Fibroblast of upper back skin (primary cell): ENCODE measurements at regions not wholly inside any gene's neighbourhood (a gene's known extent, or its start where the extent isn't known, plus 50 kb on each side); places are given as distances from the start of the nearest gene placed in this dataset.

Source experiments
- DNase-seq: peaks from one replicate; pipeline ENCODE4 v3.0.0-alpha.2; 2013

DNA sequence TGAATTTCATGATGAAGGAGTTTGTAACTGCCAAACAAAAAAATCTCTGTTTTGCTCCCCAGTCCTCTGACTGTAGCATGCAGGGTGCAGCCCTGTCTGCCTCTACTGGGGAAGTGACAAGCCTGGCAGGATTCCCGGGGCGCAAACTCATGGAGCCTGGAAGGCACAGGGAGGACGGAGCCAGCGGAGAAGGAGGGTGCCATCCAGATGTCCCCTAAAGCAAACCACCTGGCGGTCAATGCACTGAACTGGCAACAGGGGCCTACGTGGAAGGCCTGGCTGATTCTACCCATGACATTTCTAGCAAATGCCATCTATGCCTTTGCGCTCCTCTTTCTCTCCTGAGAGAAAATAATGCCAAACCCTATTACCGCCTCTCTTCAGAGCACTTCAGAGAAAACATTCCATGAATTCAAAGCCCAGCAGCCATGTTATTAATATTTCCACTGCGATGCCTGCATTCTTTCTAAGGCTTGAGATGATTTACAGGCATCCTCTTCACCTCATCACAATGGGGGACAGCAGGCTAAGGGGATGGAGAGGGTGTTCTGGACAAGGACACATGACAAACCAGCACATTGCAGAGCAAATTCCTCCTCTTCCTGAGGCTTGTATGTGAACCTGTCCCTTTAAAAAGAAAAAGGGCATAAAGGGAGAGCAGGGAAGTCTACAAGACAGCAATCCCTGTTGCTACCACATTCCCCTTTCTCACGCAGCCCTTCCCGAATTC is 329.3 kb upstream of the NOCT start:
- DNase-seq, result peak; percentile 24

DNA sequence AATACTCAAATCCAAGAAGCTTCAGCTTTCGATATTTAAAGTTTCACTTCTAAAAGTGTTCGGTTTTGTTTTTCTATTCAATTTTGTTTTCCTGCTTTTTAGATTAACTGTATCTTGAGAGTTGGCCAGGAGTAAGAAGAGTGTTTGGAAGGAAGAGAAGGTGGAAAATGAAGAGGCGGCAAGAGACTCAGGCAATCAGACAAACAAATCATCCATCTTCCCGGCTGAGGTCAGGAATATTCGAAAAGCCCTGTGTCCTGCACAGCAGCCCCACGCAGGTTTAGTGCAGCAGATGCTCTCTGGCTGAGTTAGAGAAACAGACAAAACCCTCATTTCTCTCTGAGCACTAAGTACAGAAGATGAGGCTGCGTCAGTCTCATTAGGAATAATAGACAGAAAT is 330.3 kb upstream of the NOCT start:
- DNase-seq, result no peak

DNA sequence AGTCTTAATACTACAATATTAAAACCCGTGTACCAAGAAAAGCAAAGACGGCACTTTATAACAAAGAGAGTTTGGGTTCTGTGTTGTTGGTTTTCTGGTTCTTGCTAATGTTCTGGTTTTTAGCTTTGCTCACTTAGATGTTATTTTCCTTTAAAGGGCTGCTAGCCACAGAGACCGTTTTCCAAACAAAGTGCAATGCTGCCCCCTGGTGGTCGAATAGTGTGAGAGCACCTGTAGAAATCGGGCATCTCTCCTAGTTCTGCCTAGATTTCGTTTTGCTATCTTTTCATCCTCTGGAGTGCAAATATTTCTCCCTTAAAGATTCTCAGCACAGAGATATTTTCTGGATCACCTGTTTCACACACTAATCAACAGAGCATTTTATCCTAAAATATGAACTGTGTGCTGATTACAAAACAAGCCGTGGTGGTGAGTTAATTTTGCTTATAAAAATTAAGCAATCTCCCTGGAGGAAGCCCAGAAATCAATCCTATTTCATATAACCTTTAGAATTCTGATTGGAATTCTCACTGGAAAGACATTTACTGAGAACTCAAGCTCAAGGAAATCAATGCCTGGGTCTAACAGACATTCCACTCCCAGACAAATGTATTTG is 334.5 kb upstream of the NOCT start:
- DNase-seq, result peak; percentile 78

DNA sequence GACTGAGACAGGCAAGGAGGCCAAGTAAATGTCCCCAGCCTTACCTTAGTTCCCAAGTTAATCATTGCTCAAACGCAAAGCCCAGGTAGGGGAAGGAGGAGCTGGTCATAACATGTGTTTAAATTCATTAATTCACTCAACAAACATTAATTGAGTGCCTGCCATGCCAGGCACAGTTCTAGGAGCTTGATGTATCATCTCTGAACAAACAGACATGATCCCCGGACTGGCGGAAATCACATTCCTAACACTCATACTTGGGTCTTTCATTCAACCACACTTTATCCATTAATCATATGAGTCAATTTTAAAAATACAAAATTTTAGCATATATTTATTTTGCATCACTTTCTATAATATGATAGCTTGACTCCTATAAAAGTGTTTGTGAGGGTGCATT is 335.3 kb upstream of the NOCT start:
- DNase-seq, result peak; percentile 27

DNA sequence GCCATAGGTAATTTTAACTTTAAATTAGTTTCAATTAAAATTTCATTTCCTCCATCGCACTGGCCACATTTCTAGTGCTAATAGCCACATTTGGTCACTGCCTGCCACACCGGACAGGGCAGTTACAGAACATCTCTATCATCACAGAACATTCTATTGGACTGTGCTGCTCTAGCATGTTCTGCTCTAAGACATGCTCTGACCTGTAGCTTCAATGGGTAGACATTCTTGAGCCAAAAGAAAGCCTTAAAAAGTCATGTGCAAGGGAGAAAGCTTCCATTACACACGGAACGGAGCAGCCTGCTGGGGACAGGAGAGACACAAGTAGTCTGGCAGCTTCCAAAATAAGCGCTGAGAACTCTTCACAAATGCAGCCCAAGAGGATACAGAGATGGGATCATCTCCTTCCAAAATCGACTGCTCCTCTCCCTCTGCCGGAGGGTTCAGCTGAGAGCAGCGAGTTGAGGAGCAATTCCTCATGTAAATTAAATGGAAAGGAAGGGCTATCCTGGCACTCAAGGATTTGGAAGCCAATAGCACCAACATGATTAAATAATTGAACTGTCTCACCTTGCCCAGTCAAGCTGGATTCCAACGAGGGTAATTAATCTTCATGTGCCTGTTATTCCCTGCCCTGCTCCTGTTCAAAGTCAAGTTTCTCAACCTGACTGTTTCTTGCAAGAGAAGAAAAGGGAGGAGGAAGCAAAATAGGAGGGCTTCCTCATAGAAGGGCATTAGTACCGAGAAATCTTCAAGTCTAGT is 336.4 kb upstream of the NOCT start:
- no peak for DNase-seq

DNA sequence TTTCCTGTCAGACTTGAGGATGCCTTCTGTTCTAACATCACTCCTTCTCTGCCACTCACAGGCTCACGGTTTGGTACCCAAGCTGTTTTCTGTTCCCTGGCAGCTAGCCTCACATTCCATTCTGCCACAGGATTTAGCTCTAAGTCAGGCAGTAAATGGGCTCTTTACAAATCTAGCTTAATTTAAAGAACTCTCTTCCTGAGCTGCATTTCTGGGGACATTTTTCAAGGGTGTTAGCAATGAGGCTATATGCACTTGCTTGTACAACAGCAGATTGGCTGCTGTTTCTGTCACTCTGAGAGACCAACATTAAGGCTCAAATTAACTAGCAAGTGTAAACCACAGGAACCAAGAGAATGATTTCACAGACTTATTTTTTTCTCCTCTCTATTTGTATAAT is 337.8 kb upstream of the NOCT start:
- DNase-seq, result no peak

DNA sequence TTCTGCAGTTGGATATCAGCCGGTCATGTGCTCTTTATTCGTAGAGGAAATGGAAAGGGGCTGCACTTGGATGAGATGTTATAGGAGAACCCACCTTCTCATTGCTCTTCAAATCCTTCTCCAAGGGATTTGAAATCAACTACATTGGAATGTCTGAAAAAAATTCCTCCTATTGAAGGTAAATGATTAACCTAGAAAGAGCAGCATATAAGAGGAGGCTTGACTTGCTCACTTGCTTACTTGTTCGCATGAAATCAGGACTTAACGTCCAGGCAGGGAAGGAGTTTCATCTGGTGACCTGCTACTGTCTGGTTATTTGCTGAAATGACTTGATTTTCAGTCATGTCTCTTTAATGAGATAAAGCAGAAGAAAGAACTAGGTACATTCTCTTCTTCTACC is 338.4 kb upstream of the NOCT start:
- no peak for DNase-seq

DNA sequence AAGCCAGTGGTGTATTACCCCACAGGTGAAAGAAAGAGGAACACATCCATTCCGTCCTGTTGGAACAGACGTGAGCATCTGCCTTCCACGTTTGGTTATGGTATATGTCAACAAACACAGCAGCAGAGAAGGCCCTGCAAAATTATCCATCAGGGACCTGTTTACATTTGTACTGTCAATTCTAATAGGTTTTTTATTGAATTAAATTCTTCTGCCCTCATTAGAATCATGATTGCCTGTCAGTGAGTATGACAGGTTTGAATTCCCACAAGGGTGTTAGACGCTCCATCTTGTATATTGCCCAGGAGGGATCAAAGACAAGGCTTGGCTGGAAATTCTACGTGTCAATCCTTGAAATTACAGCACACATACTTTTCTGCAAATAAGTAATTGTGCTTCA is 339.9 kb upstream of the NOCT start:
- no peak for DNase-seq

DNA sequence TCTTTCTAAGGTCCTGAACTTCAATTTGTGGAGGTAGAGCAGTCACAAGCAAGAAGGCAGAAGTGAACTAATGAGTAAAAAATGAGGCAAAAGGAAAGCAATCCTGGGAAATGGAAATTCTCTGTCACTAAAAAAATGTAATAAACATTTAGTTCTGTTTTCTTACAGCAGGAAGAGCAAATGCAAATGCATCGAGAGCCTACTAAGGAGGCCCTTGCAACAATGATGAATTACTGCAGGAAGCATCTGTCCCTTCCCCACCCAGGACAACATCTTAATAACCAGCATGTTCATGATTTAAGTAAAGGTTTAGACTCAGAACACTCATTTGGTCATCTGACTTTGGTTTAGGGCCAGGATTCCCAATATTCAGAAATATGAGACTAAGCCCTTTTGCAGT is 341.4 kb upstream of the NOCT start:
- no peak for DNase-seq

DNA sequence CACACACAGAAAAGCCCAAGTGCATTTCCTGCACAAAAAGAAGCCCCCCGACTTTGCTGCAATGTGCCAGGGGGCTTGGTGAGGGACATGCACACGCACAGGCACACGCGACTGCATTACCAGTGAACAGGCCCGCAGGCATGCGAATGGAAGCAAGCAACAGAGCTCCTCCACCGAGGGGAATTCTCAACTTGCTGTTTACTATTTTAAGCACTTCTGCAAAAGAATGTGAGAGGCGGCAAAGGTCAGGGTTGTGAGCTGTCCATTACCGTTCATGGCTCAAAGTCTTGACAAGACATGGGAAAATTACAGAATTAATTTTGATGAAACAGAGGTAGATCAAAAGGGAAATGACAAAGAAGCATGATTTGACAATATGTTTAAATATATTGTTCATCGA is 342.5 kb upstream of the NOCT start:
- DNase-seq, result no peak

DNA sequence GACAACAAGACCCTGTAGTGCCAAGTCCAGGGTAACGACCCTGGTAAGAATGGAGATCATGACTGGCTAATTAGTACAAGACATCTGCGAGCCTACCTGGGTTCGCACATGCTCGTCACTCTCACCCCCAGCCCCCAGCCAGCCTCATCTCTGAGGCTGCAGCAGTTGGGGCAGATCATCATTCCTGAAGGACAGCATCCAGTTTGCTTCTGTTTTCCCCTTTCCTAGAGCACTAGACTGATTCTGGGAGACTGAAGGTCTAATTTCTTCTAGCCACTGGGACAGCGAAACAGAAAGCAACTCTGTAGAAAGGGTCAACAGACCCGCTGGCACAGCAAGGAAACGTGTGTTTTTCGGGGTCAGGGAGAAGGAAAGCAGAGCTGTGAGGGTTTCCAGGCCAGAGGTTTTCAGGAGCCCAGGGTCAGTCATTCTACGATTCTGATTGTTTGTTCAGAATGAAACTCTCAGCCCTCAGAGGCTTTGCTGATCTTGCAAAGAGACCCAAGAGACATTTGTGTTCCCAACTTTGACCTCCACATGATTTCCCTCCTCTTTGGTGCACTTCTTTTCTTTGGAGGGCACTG is 343.1 kb upstream of the NOCT start:
- DNase-seq, result no peak

DNA sequence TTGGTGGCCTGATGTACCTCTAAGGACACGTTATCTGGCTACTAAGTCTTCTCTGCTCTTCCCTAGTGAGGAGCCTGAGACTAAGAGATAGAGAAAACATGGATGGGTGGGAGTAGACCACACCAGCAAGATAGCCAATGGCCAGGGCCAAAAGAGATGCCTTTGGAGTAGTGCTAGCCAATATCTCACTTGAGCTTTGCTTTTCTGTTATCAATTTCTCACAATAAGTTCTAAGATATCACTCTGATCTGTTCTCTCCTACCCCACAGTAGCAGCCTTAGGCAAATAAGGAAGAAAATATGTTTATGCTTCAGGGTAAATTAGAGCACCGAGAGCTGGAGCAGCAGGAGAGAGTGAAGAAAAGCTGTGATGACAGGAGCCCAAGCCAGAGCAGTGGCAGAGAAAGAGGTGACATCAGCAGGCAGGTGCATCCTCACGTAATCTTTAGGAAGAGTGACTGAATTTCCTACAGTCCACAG is 343.9 kb upstream of the NOCT start:
- DNase-seq, result no peak

DNA sequence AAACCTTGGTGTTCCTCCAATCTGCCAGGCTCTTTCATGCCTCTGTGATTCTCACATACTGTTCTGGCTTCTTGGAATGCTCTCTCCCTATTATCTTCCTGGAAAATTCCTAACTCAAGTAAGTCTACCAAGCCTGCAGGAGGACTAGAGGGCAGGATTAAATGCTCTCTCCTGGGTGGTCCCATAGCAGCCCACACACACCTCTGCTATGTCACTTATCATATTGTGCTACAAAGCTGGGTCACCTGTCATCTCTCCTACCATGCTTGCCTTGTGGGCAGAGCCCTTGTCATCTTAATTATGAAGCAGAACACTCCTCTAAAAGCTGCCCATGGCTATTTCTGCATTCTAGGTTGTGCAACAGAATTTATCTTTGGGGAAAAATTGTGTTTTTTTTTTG is 344.5 kb upstream of the NOCT start:
- DNase-seq, result no peak

DNA sequence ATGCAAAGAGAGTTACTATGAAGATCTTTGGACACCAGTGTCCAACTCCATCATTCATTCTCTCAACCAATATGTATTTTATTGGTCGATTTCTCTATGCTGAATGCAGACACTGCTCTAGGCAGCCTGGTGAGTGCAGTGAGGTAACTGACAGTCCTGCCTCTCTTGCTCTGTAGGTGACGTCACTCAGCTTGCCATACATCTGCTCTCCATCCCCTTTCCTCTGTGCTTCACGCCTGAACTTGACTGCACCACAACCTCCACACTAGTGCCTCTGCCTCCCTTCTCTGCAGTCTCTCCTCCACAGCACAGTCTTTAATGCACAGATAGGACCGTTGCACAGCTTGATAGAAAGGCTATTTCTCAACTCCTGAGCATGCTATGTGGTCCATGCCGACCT is 344.9 kb upstream of the NOCT start:
- no peak for DNase-seq

DNA sequence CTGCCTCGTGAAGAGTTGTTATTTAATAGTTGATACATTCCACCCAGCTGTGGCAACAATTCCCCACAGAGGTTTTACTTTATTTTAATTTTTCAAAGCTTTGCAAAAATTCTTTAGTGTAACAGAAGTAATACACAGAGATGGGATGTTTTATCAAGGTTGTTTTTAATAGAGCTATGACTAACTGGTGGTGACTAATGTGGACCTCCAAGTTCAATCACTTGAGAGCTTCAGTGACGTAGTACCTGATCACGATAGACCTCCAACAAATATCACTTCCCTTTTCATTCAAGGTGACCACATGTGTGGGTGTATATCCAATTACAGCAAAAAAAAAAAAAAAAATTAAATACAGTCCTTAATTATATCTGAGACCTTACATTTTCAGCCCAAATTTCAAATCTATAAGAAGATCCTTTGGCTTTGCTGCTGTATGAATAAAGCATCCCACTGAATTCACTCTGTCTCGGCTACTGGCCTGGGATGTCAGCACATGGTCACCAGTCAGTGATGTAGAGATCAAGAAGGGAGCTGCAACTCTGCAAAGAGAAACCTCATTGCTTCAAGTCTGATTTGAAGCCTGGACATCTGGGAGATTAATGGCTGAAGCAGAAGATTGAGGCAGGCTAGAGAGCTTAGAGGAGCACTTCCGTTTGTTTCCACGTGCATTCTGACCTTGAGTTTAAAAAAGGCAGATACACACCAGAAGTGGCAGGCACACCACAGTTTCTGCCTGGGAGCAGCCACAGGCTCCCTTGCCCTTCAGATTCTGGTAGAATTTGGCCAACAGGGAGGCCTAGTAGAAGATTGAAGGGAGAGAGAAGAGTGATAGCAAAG is 345.9 kb upstream of the NOCT start:
- DNase-seq, result peak; percentile 78

DNA sequence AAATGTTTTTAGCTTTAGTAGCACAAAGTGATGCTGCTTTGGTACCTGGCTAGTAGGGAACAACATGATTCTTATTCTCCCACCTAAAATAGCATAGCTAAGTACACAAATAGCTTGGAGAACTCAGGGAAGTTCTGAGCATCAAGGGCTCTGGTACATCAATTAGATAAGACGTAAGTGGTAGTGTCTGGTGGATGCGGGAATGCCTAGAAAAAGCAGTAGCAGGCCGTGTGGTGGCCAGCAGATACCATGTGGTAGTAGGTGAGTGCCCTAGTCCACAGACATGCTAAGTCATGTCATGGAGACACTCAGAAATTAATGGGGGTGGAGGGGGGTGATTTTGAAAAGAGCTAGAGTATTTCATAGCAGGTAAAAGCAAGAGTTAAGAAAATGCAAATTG is 347.3 kb upstream of the NOCT start:
- no peak for DNase-seq

DNA sequence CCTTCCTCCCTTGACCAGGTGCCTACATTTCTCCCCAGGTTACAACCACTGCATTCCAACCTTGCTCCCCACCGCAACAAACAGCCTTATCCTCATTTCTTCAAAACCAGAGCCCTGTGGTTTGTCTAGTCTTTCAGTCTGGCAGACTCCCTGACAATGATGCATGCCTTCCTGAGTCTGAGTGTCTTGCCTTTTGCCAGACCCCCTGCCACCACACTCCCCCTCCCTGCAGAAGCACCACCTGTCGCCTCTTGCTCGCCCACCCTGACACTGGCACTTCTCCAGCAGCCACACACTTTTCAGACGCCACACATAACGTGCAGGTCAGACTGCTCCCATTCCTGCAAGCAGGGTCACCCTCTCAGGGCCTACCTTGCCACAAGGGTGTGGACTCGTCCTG is 349.2 kb upstream of the NOCT start:
- DNase-seq, result no peak

DNA sequence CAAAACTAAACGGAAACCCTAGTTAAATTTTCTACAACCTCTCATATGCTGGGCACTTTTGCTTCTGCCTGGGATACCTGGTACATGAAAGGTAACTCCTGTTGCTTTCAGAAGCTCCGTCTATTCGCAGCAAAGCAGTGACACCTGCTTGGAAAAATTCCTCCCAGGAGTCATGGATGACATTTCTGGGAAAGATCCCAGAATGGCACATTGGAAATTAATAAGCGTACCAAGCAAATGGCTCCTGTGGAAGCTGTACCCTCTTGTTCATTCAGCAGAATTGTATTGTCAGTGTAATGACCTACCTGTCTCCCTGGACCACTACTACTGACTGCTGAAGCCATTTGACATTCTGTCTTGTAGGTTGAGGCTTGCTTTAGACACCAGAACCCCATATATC is 349.7 kb upstream of the NOCT start:
- DNase-seq, result no peak

DNA sequence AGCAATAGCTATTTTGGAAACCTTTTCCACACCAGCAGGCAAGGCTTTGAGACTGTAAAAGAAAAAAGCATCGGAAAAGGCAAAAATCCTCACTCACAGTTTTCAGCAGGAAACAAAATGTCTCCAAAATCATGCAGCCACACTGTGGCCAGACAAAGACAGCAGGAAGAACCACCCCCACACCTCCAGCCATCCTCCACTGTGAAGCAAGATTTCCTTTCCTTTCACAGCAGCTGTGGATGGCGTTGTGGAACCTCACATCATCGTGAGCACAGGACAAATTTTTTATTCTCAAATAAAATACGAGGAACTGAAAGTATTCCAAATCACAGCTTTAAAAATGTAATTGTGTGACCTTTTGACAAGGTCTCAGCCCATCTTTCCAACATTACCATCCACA is 351.7 kb upstream of the NOCT start:
- DNase-seq, result no peak

DNA sequence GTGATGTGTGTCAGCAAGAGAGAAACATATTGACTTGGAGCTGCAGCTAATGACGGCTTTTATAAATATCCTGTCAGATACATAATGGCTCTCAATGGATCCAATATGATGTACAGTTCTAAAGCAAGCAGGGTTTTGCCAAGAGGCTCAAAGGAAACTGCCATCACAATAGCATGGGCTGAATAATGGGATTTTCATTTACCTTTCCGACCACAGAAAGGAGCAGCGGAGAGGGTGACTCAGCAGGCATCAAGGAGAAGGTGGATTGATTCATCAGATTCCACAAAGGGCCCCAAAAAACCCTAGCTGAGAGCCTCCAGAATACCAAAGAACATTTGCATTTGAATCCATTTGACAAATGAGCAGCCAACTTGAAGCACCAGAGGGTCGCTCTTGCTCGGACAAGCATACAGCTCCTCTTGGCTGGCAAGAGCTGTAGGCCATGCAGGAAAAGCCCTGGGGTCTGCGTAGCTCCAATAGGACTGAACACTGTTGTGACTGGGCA is 355.7 kb upstream of the NOCT start:
- peak; percentile 69 for DNase-seq

DNA sequence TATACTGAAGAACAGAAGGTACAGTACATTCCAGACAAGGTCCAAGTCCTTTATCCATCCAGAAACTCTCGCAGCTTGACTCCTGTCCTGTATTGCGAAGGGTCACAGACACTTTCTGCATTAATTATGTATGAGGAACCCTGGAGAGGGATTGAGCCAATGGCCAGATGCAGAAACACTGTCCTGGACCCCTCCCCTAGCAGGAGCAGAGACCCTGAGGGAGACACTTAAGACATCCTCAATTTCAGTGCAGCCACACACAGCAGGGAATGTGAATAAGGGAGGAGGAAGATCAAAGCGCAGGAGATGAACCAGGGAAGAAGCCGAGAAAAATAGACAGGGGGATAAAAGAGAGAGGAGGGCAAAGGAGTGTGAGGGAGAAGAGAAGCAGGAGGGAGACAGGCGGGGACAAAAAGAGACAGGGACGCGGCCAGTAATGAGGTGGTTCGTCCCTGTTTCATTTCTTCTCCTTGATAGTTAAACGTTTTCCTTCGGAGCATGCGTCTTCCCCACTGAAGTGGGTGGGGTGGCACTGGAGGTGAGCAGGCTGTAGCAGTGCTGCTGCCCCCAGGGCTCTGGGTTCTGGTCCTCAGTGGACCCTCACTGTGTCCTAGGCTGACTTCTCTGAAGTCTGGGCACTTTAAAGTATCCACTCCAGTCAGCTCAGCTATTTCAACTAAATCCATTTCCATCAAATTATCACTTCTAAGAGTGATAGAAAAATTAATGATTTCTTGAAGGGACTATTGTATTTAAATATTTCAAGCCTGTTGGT is 356.4 kb upstream of the NOCT start:
- no peak for DNase-seq

DNA sequence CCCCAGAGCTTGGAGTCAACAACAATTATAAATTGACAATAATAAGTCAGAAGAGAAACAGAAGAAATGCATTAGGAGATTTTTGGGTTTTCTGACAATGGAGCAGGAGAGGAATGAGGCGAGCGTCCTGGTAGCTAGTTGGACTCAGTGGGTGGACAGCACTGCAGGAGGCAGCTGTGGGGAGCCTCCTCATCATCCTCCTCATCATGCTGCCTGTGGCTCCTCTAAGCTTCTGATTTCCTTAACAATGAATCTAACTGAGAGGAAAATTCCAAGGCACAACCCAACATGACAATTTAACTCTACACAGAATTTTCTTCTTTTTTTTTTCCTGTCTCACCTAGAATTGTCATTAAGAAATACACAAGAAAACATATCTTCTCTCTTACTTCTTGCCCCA is 357.1 kb upstream of the NOCT start:
- DNase-seq, result no peak
